GM19043 (cell line): ENCODE measurements at regions not wholly inside any gene's neighbourhood (a gene's known extent, or its start where the extent isn't known, plus 50 kb on each side); places are given as distances from the start of the nearest gene placed in this dataset.
A peak's percentile ranks its signal among the peaks of the same experiment; 100 is the strongest.
"Not testable (repeated sequence)": the region's sequence is repeated elsewhere in the genome, so short reads cannot be mapped to it uniquely, and the experiment has no call there.

Experiments used
- ATAC-seq: cut with Tn5 transposase; IDR thresholded peaks from one replicate; pipeline ENCODE4 v1.9.1; 2021; ENCODE audit warnings: low read depth; ENCODE audit not compliant: unreplicated experiment

GRCh38 chr9:61953108-61953507 is 763.3 kb downstream of the SPATA31A7 start:
- not testable (repeated sequence) for ATAC-seq

- ATAC-seq, result not testable (repeated sequence)
Observed at GRCh38 chr9:61971635-61972034, 781.8 kb downstream of the SPATA31A7 start.

- not testable (repeated sequence) for ATAC-seq
Observed at GRCh38 chr9:61974501-61974900, 784.7 kb downstream of the SPATA31A7 start.

GRCh38 chr9:61976318-61976717 is 786.5 kb downstream of the SPATA31A7 start:
- not testable (repeated sequence) for ATAC-seq

DNA sequence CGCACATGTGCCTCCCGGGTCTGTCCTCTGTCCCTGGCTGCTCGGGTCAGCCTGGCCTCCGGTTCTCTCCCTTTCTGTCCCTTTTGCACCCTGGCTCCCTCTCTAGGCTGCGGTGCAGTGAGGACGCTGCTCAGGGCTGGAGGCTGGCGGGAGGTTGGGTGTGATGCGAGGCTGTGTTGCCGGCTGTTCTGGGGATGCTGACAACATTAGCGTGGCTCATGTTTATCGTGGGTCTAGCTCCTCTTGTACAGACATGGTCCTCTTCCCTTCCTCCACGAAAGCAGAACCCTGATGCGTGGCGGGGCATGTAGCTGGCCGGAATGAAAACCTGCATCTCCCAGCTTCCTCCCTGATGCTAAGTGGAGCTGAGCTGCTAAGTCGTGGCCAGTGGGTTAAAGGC is 792.9 kb downstream of the SPATA31A7 start:
- ATAC-seq, result not testable (repeated sequence)

- not testable (repeated sequence) for ATAC-seq
Observed at GRCh38 chr9:61983441-61983840, 793.6 kb downstream of the SPATA31A7 start.

DNA sequence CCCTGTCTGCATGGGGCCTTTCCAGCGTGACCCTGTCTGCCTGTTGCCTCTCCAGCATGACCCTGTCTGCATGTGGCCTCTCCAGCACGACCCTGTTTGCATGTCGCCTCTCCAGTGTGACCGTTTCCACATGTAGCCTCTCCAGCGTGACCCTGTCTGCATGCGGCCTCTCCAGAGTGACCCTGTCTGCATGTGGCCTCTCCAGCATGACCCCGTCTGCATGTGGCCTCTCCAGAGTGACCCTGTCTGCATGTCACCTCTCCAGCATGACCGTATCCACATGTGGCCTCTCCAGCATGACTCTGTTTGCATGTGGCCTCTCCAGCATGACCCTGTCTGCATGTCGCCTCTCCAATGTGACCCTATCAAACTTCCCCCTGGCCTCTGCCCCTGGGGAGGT is 794.1 kb downstream of the SPATA31A7 start:
- not testable (repeated sequence) for ATAC-seq

GRCh38 chr9:61984513-61984912 is 794.7 kb downstream of the SPATA31A7 start:
- not testable (repeated sequence) for ATAC-seq

GRCh38 chr9:61992110-61992509 is 802.3 kb downstream of the SPATA31A7 start:
- not testable (repeated sequence) for ATAC-seq

- not testable (repeated sequence) for ATAC-seq
Observed at GRCh38 chr9:62032441-62032840, 842.6 kb downstream of the SPATA31A7 start.

DNA sequence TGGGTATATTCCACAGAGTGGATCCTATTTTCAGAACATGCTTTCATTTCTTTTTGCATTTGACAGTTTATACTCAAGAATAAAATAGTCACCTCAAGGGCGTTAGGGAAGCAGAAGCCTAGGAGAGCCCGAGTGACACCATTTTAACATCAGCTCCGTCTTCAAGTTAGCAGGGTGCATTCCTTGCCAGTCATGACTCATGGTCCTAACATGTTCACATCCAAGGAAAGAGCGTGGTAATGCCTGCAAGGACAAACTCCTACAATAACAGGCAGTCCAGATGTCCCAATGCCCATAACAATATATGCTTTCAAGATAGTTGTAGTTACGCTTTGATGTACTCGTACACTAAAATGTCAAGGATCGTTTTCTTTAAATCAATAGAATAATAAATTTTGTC is 848.4 kb downstream of the SPATA31A7 start:
- not testable (repeated sequence) for ATAC-seq

- ATAC-seq, result not testable (repeated sequence)
Observed at GRCh38 chr9:62058155-62058554, 868.3 kb downstream of the SPATA31A7 start.

- not testable (repeated sequence) for ATAC-seq
Observed at GRCh38 chr9:62071043-62071442, 881.2 kb downstream of the SPATA31A7 start.

DNA sequence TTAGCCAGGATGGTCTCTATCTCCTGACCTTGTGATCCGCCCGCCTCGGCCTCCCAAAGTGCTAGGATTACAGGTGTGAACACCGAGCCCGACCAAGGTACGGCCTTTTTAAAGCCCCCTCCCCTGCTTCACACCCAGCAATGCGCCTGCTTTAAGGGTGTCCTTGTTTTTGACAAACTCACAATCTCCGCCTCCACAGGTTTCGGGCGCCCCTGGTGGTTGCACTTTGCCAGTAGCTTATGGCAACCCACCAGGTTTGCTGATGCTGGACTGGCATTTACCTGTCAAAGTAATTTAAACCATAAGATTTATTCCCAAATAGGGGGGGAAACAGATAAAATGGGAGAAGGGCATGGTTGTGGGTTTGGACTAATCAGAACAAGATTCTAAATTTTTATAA is 883.6 kb downstream of the SPATA31A7 start:
- ATAC-seq, result not testable (repeated sequence)

DNA sequence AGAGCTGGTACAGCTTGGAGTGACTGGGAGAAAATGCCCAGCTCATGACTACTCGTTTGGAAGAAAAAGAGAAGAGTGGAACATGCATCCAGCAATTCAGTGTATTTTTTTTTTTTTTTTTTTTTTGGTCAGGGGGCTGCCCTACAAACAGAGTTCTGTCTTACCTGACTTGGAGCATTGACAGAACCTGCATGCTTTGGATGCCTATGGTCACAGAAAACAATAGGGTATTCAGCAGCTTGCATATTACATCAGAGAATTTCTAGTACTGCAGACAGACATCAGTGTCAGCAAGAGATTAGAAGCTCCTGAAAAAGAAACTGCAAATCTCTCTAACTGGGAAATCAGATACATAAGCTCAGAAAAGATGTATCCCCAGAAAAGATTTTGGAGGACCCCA is 894.4 kb downstream of the SPATA31A7 start:
- not testable (repeated sequence) for ATAC-seq

DNA sequence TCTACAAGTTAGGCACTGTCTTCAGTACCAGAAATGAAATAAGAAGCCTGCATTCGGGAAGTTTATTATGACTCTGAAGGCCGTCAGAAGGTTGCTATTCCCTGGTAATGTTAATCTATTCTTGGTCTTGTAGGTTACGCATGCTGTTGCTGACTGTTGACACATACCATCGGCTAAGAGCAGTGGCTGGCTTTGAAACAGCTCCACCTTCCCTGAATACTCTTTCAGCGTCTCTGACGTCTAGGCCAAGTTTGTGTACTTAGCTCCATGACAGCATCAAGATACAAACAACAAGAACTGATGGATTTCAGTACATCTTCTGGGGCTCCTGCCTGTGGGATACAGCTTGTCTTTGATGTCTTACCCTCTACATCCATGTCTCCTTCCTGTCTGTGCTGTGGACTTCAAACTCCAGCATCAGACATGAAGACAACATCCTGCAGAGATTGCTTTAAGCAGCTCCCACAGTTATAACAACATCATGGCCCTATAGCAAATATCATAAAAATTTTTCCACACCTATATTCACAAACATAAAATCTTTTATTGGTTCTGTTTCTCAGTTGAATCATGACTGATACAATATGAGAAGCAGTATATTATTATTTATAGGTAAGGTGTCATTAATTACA is 906.0 kb downstream of the SPATA31A7 start:
- not testable (repeated sequence) for ATAC-seq

DNA sequence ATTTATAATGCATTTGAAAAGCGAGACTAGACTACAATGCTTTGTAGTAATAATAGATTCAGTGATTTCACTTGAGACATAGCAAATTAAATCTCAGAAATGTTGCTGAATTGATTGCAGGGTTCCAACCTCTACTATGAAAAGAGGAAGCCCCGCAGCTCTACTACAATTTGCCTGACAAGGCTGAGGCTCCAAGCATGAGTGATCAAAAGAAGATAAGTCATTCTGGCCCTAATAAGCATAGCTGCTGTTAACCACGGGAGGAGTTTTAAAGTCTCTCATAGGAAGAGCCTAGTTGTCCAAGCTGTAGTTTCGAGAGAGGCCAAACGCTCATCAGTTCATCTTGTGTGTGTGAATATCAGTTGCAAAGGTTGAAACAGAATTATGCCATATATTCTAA is 920.6 kb downstream of the SPATA31A7 start:
- peak; percentile 94 for ATAC-seq

GRCh38 chr9:62116951-62117640 is 927.3 kb downstream of the SPATA31A7 start:
- not testable (repeated sequence) for ATAC-seq

- not testable (repeated sequence) for ATAC-seq
Observed at GRCh38 chr9:62119656-62120055, 929.8 kb downstream of the SPATA31A7 start.

- not testable (repeated sequence) for ATAC-seq
Observed at GRCh38 chr9:62125631-62126611, 936.1 kb downstream of the SPATA31A7 start.

- not testable (repeated sequence) for ATAC-seq
Observed at GRCh38 chr9:62135022-62135421, 945.2 kb downstream of the SPATA31A7 start.
